ENCODE measurements at regions not wholly inside any gene's neighbourhood (a gene's known extent, or its start where the extent isn't known, plus 50 kb on each side); places are given as distances from the start of the nearest gene placed in this dataset.

GRCh38 chr13:91181892-91182291 is 165.6 kb upstream of the MIR17HG start:
- no peak for FAIRE-seq
- ATAC-seq = no peak
- intact Hi-C loops (cut with DNase I) = no loop called here

GRCh38 chr13:91184244-91184926 is 163.1 kb upstream of the MIR17HG start:
- WGBS, 2 donors = 35 to 45% methylated on average over 6 of the region's 6 CpGs
- FAIRE-seq = no peak
- Histone ChIP-seq H3K27me3 (no peaks in the 10 kb centered on the region), H3K9me3 (no peaks in the 10 kb centered on the region), H3K4me1 (no peaks in the 10 kb centered on the region), H3K4me3 (no peak overlapping the region), H3K36me3 (no peaks in the 10 kb centered on the region), H3K27ac (no peak overlapping the region)
- no peak for TF ChIP-seq CTCF (IDR thresholded peaks at IDR 0.05)
- intact Hi-C loops (cut with DNase I) = no loop called here
- no peak for ATAC-seq
- no peak for DNase-seq

More at GRCh38 chr13:91181892-91182291, 165.6 kb upstream of the MIR17HG start:
- no peaks in the 10 kb centered on the region for H3K27me3 ChIP-seq
- no peaks in the 10 kb centered on the region for H3K9me3 ChIP-seq
- H3K4me3 ChIP-seq = no peak overlapping the region
- H3K27ac ChIP-seq = no peak overlapping the region
- WGBS, 2 donors = 72 to 75% methylated on average over 3 of the region's 3 CpGs
- no peaks in the 10 kb centered on the region for H3K4me1 ChIP-seq
- H3K36me3 ChIP-seq = no peaks in the 10 kb centered on the region
- no peak for DNase-seq
- TF ChIP-seq CTCF (IDR thresholded peaks at IDR 0.05) = no peak

GRCh38 chr13:91185294-91185863 is 162.1 kb upstream of the MIR17HG start:
- 15 to 21% methylated on average over 2 of the region's 2 CpGs for WGBS, 2 donors
- Histone ChIP-seq H3K4me1 (no peaks in the 10 kb centered on the region), H3K27me3 (no peaks in the 10 kb centered on the region), H3K27ac (no peak overlapping the region), H3K4me3 (no peak overlapping the region), H3K36me3 (no peaks in the 10 kb centered on the region), H3K9me3 (no peaks in the 10 kb centered on the region)
- ATAC-seq (peak in 3 of 4 donors; percentile 62 to 81 (median 66)), DNase-seq (no peak), FAIRE-seq (no peak)
- TF ChIP-seq CTCF (IDR thresholded peaks at IDR 0.05) = no peak
- intact Hi-C loops (cut with DNase I) = no loop called here

- Histone ChIP-seq H3K27ac (no peak overlapping the region), H3K4me1 (no peaks in the 10 kb centered on the region), H3K4me3 (no peak overlapping the region), H3K27me3 (no peaks in the 10 kb centered on the region), H3K36me3 (no peaks in the 10 kb centered on the region), H3K9me3 (no peaks in the 10 kb centered on the region)
- FAIRE-seq (no peak), DNase-seq (no peak), ATAC-seq (no peak)
- intact Hi-C loops (cut with DNase I) = no loop called here
- no peak for TF ChIP-seq CTCF (IDR thresholded peaks at IDR 0.05)
Observed at GRCh38 chr13:91187522-91187921, 160.0 kb upstream of the MIR17HG start.

GRCh38 chr13:91189506-91189905 is 158.0 kb upstream of the MIR17HG start:
- Histone ChIP-seq H3K27ac (no peak overlapping the region), H3K9me3 (no peaks in the 10 kb centered on the region), H3K4me3 (no peak overlapping the region), H3K36me3 (no peaks in the 10 kb centered on the region), H3K27me3 (no peaks in the 10 kb centered on the region), H3K4me1 (no peaks in the 10 kb centered on the region)
- no peak for FAIRE-seq
- intact Hi-C loops (cut with DNase I) = no loop called here
- ATAC-seq = no peak
- TF ChIP-seq CTCF (IDR thresholded peaks at IDR 0.05) = no peak
- no peak for DNase-seq
- 72 to 89% methylated on average over 3 of the region's 3 CpGs for WGBS, 2 donors
